Activated T-cell treated with anti-CD3 and anti-CD28 coated beads, Interleukin-2, amount 50 U/mL, for 72 hours (primary cell): ENCODE measurements at regions not wholly inside any gene's neighbourhood (a gene's known extent, or its start where the extent isn't known, plus 50 kb on each side); places are given as distances from the start of the nearest gene placed in this dataset.
"Not testable (repeated sequence)": the region's sequence is repeated elsewhere in the genome, so short reads cannot be mapped to it uniquely, and the experiment has no call there.

ENCODE experiments used
- ATAC-seq, 2 donors: fragments of 150-1000 bp; cut with Tn5 transposase; replicated peaks in 1 of 2; 2 replicates each; pipeline ENCODE4 v1.10.0; 2021; ENCODE audit warnings: moderate library complexity in 2 of 2, mild to moderate bottlenecking in 1 of 2
- DNase-seq, 2 donors: peaks; one replicate each; pipeline ENCODE4 v3.0.0; 2021 to 2022; ENCODE audit warnings: mixed read lengths in 1 of 2
- H3K27ac Mint-ChIP-seq: one replicate; pipeline ENCODE4 v1.8.0; 2022; ENCODE audit warnings: mild to moderate bottlenecking, moderate library complexity, mixed read lengths
- H3K27me3 Mint-ChIP-seq: one replicate; pipeline ENCODE4 v1.8.0; 2022; ENCODE audit warnings: low read depth, mixed read lengths
- H3K36me3 Mint-ChIP-seq, 2 donors: one replicate each; pipeline ENCODE4 v1.8.0; 2022; ENCODE audit warnings: mixed read lengths in 2 of 2, mild to moderate bottlenecking in 1 of 2; ENCODE audit not compliant: insufficient read depth in 2 of 2
- H3K4me1 Mint-ChIP-seq: one replicate; pipeline ENCODE4 v1.8.0; 2022; ENCODE audit warnings: low read depth, mixed read lengths
- H3K4me3 Mint-ChIP-seq, 2 donors: one replicate each; pipeline ENCODE4 v1.8.0; 2022; ENCODE audit warnings: mild to moderate bottlenecking in 2 of 2, mixed read lengths in 2 of 2, moderate library complexity in 2 of 2
- H3K9me3 Mint-ChIP-seq, 2 donors: one replicate each; pipeline ENCODE4 v1.8.0; 2022; ENCODE audit warnings: mixed read lengths in 2 of 2

DNA sequence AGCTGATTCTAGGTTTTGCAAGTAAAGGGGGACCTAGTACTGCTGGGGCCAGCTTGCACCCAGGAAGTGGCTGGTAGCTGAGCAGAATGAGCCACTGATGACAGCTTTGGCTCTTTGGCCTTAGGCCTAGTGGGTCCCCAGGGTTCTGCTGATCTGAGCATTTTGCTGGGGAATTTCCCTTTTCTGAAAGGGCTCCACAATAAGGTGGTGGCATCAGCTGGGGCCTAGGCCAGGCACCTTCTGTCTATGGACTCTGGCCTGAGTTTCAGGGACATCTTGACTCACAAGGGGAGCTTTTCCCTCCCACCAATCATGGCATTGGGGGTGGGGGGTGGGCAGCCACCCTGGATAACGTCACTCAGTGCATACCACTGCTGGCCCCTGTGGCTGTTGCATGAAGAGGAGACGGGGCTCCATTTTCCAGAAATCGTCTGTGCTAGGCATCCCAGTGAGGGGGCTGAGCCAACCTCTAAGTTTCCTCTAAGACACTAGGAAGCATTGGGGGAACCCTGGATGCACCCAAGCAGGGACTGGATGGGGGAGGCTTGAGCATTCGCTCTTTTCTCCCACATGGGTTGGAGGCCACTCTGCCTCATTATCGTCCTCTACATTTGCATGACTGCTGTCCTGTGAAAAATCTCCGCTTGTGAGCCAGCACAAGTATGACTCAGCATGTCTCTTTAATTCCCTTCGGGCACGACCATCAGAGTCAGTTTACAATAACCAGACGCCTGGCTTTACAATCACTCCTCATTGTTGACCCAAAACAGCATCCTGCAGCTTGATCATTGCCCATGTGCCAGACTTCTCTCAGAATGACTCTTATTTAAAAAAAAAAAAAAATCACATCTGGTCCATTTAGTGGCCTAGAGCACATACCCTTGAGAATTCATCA is 145.0 kb upstream of the THY1 start:
- Mint-ChIP-seq H3K27me3 (peaks cover 18% of the 10 kb centered on the region), H3K27ac (no peak overlapping the region), H3K36me3 (no peaks in the 10 kb centered on the region), H3K4me1 (no peaks in the 10 kb centered on the region), H3K9me3 (peaks cover 0 to 4% of the 10 kb centered on the region in 2 donors), H3K4me3 (no peak overlapping the region)
- ATAC-seq, result no peak
- DNase-seq, result no peak

DNA sequence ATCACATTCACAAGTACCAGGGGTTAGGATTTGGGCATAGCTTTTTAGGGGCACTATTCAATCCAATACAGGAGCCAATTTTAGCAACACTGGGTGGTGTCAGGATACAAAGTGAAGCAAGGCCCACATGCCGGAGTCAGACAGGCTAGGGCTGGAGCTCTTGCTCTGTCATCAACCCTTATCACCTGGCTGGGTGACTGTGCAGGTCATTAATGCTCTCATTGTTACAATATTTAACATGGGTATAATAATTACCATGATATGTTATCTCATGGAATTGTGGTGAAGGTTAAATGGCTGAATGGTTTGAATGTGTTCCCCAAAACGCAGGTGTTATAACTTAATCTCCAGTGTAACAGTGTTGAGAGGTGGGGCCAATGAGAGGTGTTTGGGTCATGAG is 143.3 kb upstream of the THY1 start:
- ATAC-seq (no peak), DNase-seq (no peak)
- Mint-ChIP-seq H3K4me1 (no peaks in the 10 kb centered on the region), H3K36me3 (no peaks in the 10 kb centered on the region), H3K27ac (no peak overlapping the region), H3K9me3 (peaks cover 0 to 5% of the 10 kb centered on the region in 2 donors), H3K27me3 (peaks cover 33% of the 10 kb centered on the region), H3K4me3 (no peak overlapping the region)

DNA sequence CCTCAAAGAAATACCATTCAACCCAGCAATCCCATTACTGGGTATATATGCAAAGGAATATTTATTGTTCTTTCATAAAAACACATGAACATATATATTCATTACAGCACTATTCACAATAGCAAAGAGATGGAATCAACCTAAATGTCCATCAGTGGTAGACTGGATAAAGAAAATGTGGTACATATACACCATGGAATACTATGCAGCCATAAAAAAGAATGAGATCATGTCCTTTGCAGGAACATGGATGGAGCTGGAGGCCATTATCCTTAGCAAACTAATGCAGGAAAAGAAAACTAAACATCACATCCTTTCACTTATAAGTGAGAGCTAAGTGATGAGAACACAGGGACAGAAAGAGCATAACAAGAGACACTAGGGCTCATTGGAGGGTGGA is 142.7 kb upstream of the THY1 start:
- not testable (repeated sequence) for H3K9me3 Mint-ChIP-seq, H3K36me3 Mint-ChIP-seq, DNase-seq, H3K4me3 Mint-ChIP-seq, H3K4me1 Mint-ChIP-seq, ATAC-seq, H3K27ac Mint-ChIP-seq
- peaks cover 28% of the 10 kb centered on the region for H3K27me3 Mint-ChIP-seq

DNA sequence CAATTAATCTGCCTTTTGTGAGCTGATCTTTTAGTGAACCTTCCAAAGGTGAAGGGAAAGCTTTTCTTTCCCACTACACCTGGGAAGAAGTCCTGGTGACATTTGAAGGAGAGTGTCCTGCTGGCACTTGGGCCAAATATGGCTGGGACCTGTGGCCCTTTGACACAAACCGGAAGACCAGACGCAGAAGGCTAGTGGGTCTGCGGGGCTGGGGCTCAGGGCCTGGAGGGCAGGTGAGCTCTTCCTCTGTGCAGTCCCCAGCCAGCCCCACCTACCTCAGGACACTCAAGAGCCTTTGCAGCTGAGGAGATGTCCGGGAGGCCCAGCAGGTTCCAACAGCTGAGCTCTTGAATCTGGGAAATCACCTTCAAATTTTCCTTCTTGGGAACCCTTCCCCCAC is 138.0 kb upstream of the THY1 start:
- Mint-ChIP-seq H3K36me3 (no peaks in the 10 kb centered on the region), H3K27me3 (peaks cover 26% of the 10 kb centered on the region), H3K4me1 (no peaks in the 10 kb centered on the region), H3K27ac (no peak overlapping the region), H3K9me3 (peaks cover 0 to 7% of the 10 kb centered on the region in 2 donors), H3K4me3 (no peak overlapping the region)
- ATAC-seq (no peak), DNase-seq (no peak)

DNA sequence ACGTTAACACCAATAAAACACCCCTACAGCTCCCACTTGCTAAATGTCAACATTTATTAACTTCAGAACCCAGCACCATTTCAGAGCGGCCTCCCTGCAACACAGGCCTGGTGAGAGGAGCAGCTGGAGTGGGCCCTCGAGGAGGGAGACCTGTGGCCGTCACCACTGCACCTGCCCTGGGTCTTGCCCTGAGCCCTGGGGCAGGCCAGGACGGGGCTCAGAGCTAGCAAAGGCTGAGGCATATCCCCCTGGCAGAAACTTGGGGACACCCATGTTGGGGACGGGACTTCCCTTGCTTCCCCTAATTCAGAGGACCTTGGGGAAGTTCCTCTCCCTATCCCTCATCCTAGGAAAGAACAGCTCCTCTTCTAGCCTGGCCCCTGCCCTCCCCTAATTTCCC is 137.3 kb upstream of the THY1 start:
- ATAC-seq, result no peak
- Mint-ChIP-seq H3K27ac (no peak overlapping the region), H3K36me3 (no peaks in the 10 kb centered on the region), H3K4me1 (no peaks in the 10 kb centered on the region), H3K27me3 (peaks cover 22% of the 10 kb centered on the region), H3K9me3 (peaks cover 0 to 4% of the 10 kb centered on the region in 2 donors), H3K4me3 (no peak overlapping the region)
- no peak for DNase-seq

DNA sequence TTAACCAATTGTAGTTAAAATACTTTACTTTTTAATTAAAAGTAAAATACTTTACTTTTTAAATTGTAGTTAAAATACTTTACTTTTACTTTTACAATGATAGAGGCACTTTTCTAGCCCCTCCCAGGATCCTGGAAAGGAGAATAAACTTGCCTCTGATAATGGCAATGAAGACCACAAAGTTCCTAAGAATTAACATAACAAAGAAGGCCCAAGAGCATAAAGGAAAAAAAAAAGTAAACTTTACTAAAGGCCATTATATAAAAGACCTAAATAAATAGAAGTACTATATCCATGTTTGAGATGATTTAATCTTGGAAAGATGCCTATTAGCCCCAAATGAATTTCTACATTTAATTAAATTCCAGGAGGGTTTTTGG is 129.1 kb upstream of the THY1 start:
- ATAC-seq (no peak), DNase-seq (no peak)
- no peaks in the 10 kb centered on the region for H3K27me3 Mint-ChIP-seq
- H3K4me1 Mint-ChIP-seq, result no peaks in the 10 kb centered on the region
- H3K36me3 Mint-ChIP-seq, result peaks cover 0 to 2% of the 10 kb centered on the region in 2 donors
- H3K27ac Mint-ChIP-seq, result no peak overlapping the region
- no peak overlapping the region for H3K4me3 Mint-ChIP-seq
- H3K9me3 Mint-ChIP-seq, result peaks cover 0 to 3% of the 10 kb centered on the region in 2 donors

DNA sequence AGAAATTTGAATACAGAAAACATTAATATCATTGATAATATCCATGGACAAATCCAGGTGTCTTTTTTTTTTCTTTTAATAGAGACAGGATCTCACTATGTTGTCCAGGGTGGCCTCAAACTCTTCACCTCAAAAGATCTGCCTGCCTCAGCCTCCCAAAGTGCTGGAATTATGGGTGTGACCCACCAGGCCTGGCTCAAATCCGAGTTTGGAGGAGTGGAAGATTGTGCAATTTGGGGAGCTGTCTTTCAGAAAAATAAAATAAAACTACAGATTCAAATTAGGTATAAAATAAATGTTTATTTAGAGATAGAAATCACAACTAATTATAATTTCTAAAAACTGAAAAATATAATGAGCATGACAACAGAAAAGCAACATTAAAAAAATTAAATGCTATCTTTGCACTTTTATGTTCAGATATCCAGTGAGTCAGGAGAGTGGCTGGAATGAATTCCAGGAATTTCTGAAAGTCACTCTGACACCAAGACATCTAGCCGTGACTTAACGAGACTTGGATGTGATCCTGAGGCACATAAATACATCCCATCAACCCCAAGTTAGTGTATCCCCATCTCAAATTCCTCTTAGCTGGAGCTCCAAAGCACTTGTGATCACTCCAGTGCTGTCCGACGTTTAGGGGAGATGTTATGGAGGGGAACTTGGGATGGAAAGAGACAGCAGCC is 128.6 kb upstream of the THY1 start:
- no peak for ATAC-seq
- H3K4me3 Mint-ChIP-seq, result no peak overlapping the region
- no peak for DNase-seq
- peaks cover 0 to 2% of the 10 kb centered on the region in 2 donors for H3K9me3 Mint-ChIP-seq
- no peak overlapping the region for H3K27ac Mint-ChIP-seq
- H3K27me3 Mint-ChIP-seq, result no peaks in the 10 kb centered on the region
- peaks cover 0 to 2% of the 10 kb centered on the region in 2 donors for H3K36me3 Mint-ChIP-seq
- no peaks in the 10 kb centered on the region for H3K4me1 Mint-ChIP-seq

DNA sequence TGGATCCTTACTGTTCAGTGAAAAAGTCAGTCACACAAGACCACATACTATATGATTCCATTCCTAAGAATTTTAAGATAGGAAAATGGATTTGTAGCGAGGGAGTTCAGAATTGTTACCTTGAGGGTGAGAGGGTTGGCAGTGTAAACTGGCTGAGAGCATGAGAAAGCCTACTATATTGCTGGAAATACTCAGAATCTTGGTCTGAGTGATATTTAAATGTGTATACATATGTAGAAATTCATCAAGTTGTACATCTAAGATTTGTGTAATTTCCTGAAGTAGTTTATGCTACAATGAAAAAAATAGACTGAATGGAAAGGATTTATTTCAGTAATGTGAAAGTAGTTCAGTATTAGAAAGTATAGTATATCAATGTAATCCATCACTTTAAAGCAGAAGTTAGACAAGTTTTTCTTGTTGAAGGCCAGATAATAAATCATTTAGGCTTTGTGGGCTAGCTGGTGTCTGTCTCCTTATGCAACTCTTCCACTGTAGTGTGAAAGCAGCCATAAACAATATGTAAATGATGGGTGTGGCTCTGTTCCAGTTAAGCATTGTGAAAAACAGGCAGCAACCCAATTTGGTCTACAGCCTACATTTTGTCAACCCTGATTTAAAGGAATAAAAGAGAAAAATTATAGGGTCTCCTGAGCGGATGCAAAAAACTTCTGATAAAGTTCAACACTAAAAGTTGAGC is 127.2 kb upstream of the THY1 start:
- Mint-ChIP-seq H3K4me3 (no peak overlapping the region), H3K9me3 (peaks cover 0 to 2% of the 10 kb centered on the region in 2 donors), H3K36me3 (peaks cover 0 to 2% of the 10 kb centered on the region in 2 donors), H3K4me1 (no peaks in the 10 kb centered on the region), H3K27ac (no peak overlapping the region), H3K27me3 (no peaks in the 10 kb centered on the region)
- ATAC-seq, result no peak
- no peak for DNase-seq

DNA sequence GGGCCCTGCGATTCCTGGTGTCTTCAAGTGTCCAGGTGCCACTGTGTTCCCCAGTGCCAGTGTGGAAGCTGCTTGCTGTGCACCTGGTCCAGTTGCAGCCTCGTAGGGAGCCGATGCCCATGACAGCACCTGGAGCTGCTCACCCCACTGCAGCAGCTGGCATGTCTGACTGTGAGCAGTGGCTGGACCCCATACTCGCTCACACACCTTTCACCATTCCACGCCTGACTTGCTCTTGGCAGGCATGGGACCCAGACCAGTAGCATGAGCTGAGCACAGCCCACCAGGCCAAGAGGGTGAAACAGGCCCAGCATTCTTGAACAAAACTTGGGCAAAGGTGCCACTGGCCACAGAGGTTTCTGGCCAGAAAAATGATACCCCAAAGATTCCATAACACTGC is 124.5 kb upstream of the THY1 start:
- no peak overlapping the region for H3K4me3 Mint-ChIP-seq
- H3K4me1 Mint-ChIP-seq, result no peaks in the 10 kb centered on the region
- H3K9me3 Mint-ChIP-seq, result no peaks in the 10 kb centered on the region
- H3K27me3 Mint-ChIP-seq, result no peaks in the 10 kb centered on the region
- no peak for DNase-seq
- H3K36me3 Mint-ChIP-seq, result no peaks in the 10 kb centered on the region
- no peak for ATAC-seq
- no peak overlapping the region for H3K27ac Mint-ChIP-seq

DNA sequence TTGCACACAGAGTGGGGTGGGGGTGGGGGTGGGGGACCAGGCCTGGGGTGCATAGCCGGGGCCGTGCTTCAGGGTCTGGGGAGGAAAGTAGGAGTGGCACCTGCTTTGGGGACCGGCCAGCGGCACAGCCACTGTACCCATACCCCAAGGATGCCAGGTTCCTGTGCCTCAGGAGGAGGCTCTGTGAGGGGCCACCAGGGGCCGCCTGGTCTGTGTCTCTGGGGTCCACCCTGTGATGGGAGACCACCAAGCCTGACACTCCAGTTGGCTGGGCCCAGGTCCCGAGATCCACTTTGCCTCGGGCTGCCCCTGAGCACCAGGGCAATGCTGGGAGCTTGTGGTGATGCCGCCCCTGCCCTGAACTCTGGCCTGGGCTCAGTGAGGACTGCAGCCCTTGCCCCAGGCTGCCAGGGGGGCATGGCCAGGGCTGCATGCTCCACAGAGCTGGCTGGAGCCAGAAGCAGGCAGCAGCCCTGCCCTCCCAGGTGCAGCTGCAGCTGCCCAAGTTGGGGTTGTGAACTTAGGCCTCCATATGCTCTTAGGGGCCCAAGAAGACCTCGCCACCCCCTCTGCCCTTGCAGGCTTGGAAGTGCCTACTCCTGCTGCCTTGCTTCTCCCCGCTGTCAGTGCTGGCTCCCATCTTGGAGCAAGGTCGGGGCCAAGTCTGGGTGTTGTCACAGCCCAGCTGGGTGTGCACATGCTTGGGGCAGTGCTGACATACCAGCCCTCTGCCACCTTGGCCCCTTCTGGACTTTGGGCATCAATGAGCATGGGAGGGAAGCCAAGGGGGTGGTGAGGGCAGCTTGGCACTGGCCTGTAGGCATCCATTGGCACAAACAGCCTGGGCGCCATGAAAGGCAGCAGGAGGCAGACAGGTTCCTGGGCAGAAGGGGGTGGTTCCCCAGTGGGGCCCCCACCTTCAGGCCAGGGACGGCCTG is 123.3 kb upstream of the THY1 start:
- no peaks in the 10 kb centered on the region for H3K4me1 Mint-ChIP-seq
- no peaks in the 10 kb centered on the region for H3K9me3 Mint-ChIP-seq
- DNase-seq (no peak), ATAC-seq (no peak)
- no peak overlapping the region for H3K27ac Mint-ChIP-seq
- no peaks in the 10 kb centered on the region for H3K27me3 Mint-ChIP-seq
- H3K4me3 Mint-ChIP-seq, result no peak overlapping the region
- H3K36me3 Mint-ChIP-seq, result no peaks in the 10 kb centered on the region

DNA sequence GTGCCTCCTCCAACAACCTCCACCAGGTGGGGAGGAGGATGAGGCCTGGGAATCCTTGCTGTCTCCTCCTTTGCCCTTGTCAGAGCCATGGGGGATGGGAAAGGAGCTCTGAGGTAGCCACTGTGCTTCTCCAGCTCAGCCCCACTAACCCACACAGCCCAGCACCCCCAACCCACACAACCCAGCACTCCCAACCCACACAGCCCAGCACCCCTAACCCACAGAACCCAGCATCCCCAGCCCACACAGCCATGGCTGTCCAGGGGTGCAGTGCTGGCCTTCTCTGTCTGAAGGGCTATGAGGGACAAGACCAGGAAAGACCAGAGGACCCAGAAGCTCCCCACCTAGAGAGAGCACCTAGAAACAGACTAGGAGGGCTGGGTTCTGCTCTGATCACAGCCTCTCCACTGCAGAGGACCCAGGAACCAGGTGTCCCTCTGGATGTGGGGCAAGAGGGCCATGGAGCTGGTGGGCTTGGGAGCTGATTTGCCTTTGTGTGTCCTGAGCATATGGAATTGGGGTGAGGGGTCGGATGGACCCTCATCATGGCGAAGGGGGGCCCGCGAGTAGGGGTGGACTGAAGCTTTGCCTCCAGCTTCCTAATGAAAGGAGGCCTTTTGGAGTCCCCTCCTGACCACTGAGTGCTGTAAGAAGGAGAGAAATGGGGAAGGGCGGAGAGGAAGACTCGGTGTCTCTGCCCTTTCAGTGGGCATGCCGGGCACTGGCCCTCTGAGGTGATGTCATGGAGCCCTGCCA is 117.6 kb upstream of the THY1 start:
- H3K27me3 Mint-ChIP-seq, result no peaks in the 10 kb centered on the region
- no peaks in the 10 kb centered on the region for H3K9me3 Mint-ChIP-seq
- ATAC-seq (no peak), DNase-seq (no peak)
- no peaks in the 10 kb centered on the region for H3K36me3 Mint-ChIP-seq
- H3K27ac Mint-ChIP-seq, result no peak overlapping the region
- H3K4me3 Mint-ChIP-seq, result no peak overlapping the region
- H3K4me1 Mint-ChIP-seq, result no peaks in the 10 kb centered on the region

DNA sequence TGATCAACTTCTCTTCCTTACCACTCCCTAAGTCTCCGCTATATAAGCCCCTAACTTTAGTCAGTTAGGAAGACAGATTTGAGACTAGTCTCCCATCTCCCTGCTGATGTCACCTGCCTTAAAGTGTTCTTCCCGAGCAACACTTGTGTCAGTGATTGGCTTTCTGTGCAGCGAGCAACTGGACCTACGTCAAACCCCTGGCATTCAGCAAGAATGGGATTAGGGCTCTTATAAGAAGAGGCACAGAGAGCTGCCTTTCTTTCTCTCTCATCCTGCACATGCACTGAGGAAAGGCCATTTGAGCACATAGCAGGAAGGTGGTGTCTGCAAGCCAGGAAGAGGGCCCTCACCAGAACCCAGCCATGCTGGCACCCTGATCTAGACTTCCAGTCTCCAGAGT is 116.6 kb upstream of the THY1 start:
- Mint-ChIP-seq H3K36me3 (no peaks in the 10 kb centered on the region), H3K4me1 (no peaks in the 10 kb centered on the region), H3K27me3 (no peaks in the 10 kb centered on the region), H3K9me3 (no peaks in the 10 kb centered on the region), H3K4me3 (no peak overlapping the region), H3K27ac (no peak overlapping the region)
- DNase-seq (no peak), ATAC-seq (no peak)
